Erythroblast (primary cell): ENCODE measurements at regions not wholly inside any gene's neighbourhood (a gene's known extent, or its start where the extent isn't known, plus 50 kb on each side); places are given as distances from the start of the nearest gene placed in this dataset.

Source experiments
- GATA1 ChIP-seq: IDR thresholded peaks from 2 replicates; pipeline ENCODE4 v1.6.1; 2011; ENCODE audit warnings: low read depth, mild to moderate bottlenecking, control low read depth, low read length, moderate library complexity
- POLR2A ChIP-seq: IDR thresholded peaks from 2 replicates; pipeline ENCODE4 v1.6.1; 2011; ENCODE audit warnings: mild to moderate bottlenecking, low read length

GRCh38 chr6:134821397-134821796, 128.5 kb downstream of the ALDH8A1 start:
- TF ChIP-seq POLR2A (no peak), GATA1 (no peak)
